ENCODE measurements at regions not wholly inside any gene's neighbourhood (a gene's known extent, or its start where the extent isn't known, plus 50 kb on each side); places are given as distances from the start of the nearest gene placed in this dataset.

GRCh38 chr2:58407487-58407886 lies 166.4 kb upstream of the FANCL start:
- TF ChIP-seq, protein P1, sequence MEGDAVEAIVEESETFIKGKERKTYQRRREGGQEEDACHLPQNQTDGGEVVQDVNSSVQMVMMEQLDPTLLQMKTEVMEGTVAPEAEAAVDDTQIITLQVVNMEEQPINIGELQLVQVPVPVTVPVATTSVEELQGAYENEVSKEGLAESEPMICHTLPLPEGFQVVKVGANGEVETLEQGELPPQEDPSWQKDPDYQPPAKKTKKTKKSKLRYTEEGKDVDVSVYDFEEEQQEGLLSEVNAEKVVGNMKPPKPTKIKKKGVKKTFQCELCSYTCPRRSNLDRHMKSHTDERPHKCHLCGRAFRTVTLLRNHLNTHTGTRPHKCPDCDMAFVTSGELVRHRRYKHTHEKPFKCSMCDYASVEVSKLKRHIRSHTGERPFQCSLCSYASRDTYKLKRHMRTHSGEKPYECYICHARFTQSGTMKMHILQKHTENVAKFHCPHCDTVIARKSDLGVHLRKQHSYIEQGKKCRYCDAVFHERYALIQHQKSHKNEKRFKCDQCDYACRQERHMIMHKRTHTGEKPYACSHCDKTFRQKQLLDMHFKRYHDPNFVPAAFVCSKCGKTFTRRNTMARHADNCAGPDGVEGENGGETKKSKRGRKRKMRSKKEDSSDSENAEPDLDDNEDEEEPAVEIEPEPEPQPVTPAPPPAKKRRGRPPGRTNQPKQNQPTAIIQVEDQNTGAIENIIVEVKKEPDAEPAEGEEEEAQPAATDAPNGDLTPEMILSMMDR (IDR thresholded peaks at IDR 0.05) = no peak
- TF ChIP-seq POLR2AphosphoS5 (IDR thresholded peaks at IDR 0.05) = no peak
